ENCODE measurements at regions not wholly inside any gene's neighbourhood (a gene's known extent, or its start where the extent isn't known, plus 50 kb on each side); places are given as distances from the start of the nearest gene placed in this dataset.

DNA sequence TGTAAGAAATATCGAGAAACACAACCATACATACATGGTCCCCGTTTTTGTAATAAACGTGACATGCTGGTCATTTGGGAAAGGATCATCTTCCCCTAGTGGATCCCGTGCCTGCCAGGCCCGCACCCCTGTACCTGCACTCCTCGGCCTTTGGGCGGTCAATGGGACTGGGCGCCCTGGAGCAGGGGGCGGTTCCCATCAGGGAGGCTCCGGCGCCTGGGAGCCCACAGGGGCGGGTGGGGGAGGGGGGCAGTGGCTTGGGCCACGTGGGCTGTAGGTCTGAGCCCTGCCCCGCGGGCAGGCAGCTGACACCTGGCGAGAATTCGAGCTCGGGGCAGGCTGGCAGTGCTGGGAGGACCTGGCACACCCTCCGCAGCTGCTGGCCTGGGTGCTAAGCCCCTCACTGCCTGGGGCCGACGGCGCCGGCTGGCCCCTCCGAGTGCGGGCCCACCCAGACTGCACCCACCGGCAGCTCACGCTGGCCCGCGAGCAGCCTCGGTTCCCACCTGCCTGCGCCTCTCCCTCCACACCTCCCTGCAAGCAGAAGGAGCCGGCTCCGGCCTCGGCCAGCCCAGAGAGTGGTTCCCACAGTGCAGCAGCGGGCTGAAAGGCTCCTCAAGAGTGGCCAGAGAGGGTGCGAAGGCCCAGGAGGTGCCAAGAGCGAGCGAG, 361.6 kb upstream of the GRM3 start:
- Histone ChIP-seq H3K27ac (no peak overlapping the region), H3K36me3 (no peaks in the 10 kb centered on the region), H3K4me1 (ENCODE audit: control insufficient read depth in 1 of 2, insufficient read depth in 1 of 2, low read depth in 1 of 2, low read length in 1 of 2) (no peaks in the 10 kb centered on the region), H3K4me3 (ENCODE audit: low read depth in 1 of 2, low read length in 1 of 2) (no peak overlapping the region), H3K27me3 (no peaks in the 10 kb centered on the region), H3K9me3 (no peaks in the 10 kb centered on the region)
- TF ChIP-seq, protein P1, sequence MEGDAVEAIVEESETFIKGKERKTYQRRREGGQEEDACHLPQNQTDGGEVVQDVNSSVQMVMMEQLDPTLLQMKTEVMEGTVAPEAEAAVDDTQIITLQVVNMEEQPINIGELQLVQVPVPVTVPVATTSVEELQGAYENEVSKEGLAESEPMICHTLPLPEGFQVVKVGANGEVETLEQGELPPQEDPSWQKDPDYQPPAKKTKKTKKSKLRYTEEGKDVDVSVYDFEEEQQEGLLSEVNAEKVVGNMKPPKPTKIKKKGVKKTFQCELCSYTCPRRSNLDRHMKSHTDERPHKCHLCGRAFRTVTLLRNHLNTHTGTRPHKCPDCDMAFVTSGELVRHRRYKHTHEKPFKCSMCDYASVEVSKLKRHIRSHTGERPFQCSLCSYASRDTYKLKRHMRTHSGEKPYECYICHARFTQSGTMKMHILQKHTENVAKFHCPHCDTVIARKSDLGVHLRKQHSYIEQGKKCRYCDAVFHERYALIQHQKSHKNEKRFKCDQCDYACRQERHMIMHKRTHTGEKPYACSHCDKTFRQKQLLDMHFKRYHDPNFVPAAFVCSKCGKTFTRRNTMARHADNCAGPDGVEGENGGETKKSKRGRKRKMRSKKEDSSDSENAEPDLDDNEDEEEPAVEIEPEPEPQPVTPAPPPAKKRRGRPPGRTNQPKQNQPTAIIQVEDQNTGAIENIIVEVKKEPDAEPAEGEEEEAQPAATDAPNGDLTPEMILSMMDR (IDR thresholded peaks at IDR 0.05), result no peak

DNA sequence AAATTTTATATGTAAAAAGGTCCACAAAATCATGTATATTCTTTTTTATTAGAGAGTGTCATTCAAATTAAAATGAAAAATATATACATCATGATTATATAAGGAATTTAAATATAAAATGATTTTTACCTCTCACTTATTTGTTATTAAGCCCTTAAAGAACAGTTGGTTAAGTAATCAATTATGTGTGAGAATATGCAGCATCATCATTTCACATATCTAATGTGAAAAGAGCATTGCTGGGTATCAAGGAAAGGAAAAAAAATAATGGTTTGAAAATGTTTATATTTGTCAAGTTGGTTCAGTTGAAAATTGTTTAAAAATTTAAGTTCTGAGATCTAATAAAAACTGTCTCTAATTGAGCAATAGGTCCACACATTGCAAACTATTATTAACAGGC, 363.6 kb upstream of the GRM3 start:
- Histone ChIP-seq H3K27ac (no peak overlapping the region), H3K9me3 (no peaks in the 10 kb centered on the region), H3K4me3 (ENCODE audit: low read depth in 1 of 2, low read length in 1 of 2) (no peak overlapping the region), H3K27me3 (no peaks in the 10 kb centered on the region), H3K36me3 (no peaks in the 10 kb centered on the region), H3K4me1 (ENCODE audit: control insufficient read depth in 1 of 2, insufficient read depth in 1 of 2, low read depth in 1 of 2, low read length in 1 of 2) (no peaks in the 10 kb centered on the region)
- TF ChIP-seq, protein P1 (IDR thresholded peaks at IDR 0.05), result no peak

DNA sequence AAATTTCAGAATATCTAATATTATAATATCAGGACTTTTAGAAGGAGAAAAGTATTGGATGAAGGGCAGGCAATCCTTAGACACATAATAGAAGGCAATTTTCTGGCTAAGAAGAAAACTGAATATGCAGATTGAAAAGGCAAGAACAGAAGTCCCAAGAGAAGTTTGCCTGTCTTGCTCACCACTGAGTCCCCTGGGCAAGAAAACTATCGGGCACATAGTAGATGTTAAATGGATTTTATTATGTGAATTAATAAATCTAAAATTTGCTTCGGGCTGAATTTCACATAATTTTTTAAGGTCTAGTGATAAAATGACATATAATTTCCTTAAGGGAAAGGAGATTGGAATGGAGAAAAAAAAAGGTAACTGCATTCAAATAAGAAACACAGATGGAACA, 380.9 kb upstream of the GRM3 start:
- Histone ChIP-seq H3K4me3 (ENCODE audit: low read depth in 1 of 2, low read length in 1 of 2) (no peak overlapping the region), H3K4me1 (ENCODE audit: control insufficient read depth in 1 of 2, insufficient read depth in 1 of 2, low read depth in 1 of 2, low read length in 1 of 2) (no peaks in the 10 kb centered on the region), H3K9me3 (no peaks in the 10 kb centered on the region), H3K36me3 (no peaks in the 10 kb centered on the region), H3K27me3 (no peaks in the 10 kb centered on the region), H3K27ac (no peak overlapping the region)
- TF ChIP-seq, protein P1 (IDR thresholded peaks at IDR 0.05), result no peak

DNA sequence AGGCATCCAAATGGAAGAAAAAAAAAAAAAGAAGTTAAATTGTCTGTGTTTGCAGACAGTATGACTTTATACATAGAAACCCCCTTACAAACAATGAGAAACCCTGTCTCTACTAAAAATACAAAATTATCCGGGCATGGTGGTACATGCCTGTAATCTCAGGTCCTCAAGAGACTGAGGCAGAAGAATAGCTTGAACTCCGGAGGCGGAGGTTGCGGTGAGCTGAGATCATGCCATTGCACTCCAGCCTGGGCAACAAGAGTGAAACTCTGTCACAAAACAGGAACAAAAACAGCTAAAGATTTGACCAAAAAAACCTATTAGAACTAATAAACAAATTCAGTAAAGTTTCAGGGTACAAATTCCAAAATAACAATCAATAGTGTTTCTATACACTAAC, 385.8 kb upstream of the GRM3 start:
- no peaks in the 10 kb centered on the region for H3K36me3 ChIP-seq
- no peaks in the 10 kb centered on the region for H3K27me3 ChIP-seq
- no peak overlapping the region for H3K27ac ChIP-seq
- no peak overlapping the region for H3K4me3 ChIP-seq (ENCODE audit: low read depth in 1 of 2, low read length in 1 of 2)
- H3K4me1 ChIP-seq (ENCODE audit: control insufficient read depth in 1 of 2, insufficient read depth in 1 of 2, low read depth in 1 of 2, low read length in 1 of 2), result no peaks in the 10 kb centered on the region
- no peaks in the 10 kb centered on the region for H3K9me3 ChIP-seq
- TF ChIP-seq, protein P1 (IDR thresholded peaks at IDR 0.05), result no peak

DNA sequence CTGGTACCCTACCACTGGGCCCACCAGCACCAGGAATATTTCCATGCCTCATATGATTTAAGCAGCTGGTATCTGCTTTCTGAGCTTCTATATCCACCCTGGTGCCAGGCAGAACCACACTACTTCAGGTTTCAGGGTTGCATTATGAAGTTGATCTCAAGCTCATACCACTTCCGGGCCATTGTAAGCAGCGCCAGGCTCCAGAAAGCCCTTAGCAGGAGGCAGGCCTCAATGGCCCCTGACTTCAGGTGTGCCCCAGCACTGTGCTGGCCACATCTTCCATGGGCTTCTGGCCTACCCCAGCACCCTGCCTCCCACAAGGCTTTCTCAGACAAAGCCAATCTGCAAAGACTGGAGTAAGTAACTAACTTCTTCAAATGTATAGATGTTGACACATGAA, 391.3 kb upstream of the GRM3 start:
- Histone ChIP-seq H3K9me3 (no peaks in the 10 kb centered on the region), H3K36me3 (no peaks in the 10 kb centered on the region), H3K27ac (no peak overlapping the region), H3K4me3 (ENCODE audit: low read depth in 1 of 2, low read length in 1 of 2) (no peak overlapping the region), H3K4me1 (ENCODE audit: control insufficient read depth in 1 of 2, insufficient read depth in 1 of 2, low read depth in 1 of 2, low read length in 1 of 2) (no peaks in the 10 kb centered on the region), H3K27me3 (no peaks in the 10 kb centered on the region)
- TF ChIP-seq, protein P1 (IDR thresholded peaks at IDR 0.05), result no peak

Data from neutrophil (primary cell).